ENCODE measurements at regions not wholly inside any gene's neighbourhood (a gene's known extent, or its start where the extent isn't known, plus 50 kb on each side); places are given as distances from the start of the nearest gene placed in this dataset.

GRCh38 chr20:52828199-52828598, 144.0 kb upstream of the TSHZ2 start:
- Mint-ChIP-seq H3K9me3 (peaks cover 2% of the 10 kb centered on the region), H3K27me3 (ENCODE audit: insufficient read depth, low read depth) (peaks cover 5% of the 10 kb centered on the region)
- TF ChIP-seq EZH2 (IDR thresholded peaks at IDR 0.05) (no peak), CTCF (IDR thresholded peaks at IDR 0.05) (no peak), EZH2phosphoT487 (IDR thresholded peaks at IDR 0.05) (no peak)

GRCh38 chr20:52826722-52827121, 145.4 kb upstream of the TSHZ2 start:
- Histone ChIP-seq H3K9ac (no peak overlapping the region), H3K4me2 (no peak overlapping the region), H3K4me1 (no peaks in the 10 kb centered on the region), H3K79me2 (ENCODE audit: low read depth) (no peaks in the 10 kb centered on the region), H3K27me3 (no peaks in the 10 kb centered on the region), H2AFZ (replicated peaks) (no peak overlapping the region), H4K20me1 (ENCODE audit: low read depth) (no peaks in the 10 kb centered on the region), H3F3A (ENCODE audit: low read depth) (no peaks in the 10 kb centered on the region), H3K36me3 (no peaks in the 10 kb centered on the region), H3K4me3 (no peak overlapping the region), H3K9me3 (ENCODE audit: low read depth) (no peaks in the 10 kb centered on the region), H3K27ac (no peak overlapping the region)
- Mint-ChIP-seq H3K27me3 (ENCODE audit: insufficient read depth, low read depth) (peaks cover 5% of the 10 kb centered on the region), H3K36me3 (no peaks in the 10 kb centered on the region), H3K27ac (no peak overlapping the region), H3K9me3 (peaks cover 2% of the 10 kb centered on the region), H3K4me3 (no peak overlapping the region), H3K4me1 (peaks cover 5% of the 10 kb centered on the region)
- no peak for DNase-seq (ENCODE audit: low spot score)
- TF ChIP-seq CTCF (IDR thresholded peaks at IDR 0.05) (no peak), EZH2 (IDR thresholded peaks at IDR 0.05) (no peak), EZH2phosphoT487 (IDR thresholded peaks at IDR 0.05) (no peak)

More at GRCh38 chr20:52828199-52828598, 144.0 kb upstream of the TSHZ2 start:
- H3F3A ChIP-seq (ENCODE audit: low read depth): no peaks in the 10 kb centered on the region
- no peaks in the 10 kb centered on the region for H3K9me3 ChIP-seq (ENCODE audit: low read depth)
- Mint-ChIP-seq H3K4me3 (no peak overlapping the region), H3K27ac (no peak overlapping the region), H3K36me3 (no peaks in the 10 kb centered on the region), H3K4me1 (peaks cover 12% of the 10 kb centered on the region)
- no peak for DNase-seq (ENCODE audit: low spot score)
- no peaks in the 10 kb centered on the region for H3K4me1 ChIP-seq
- H3K4me3 ChIP-seq: no peak overlapping the region
- no peaks in the 10 kb centered on the region for H4K20me1 ChIP-seq (ENCODE audit: low read depth)
- H3K9ac ChIP-seq: no peak overlapping the region
- H2AFZ ChIP-seq (replicated peaks): no peak overlapping the region
- no peaks in the 10 kb centered on the region for H3K36me3 ChIP-seq
- no peak overlapping the region for H3K4me2 ChIP-seq
- H3K79me2 ChIP-seq (ENCODE audit: low read depth): no peaks in the 10 kb centered on the region
- no peaks in the 10 kb centered on the region for H3K27me3 ChIP-seq
- H3K27ac ChIP-seq: no peak overlapping the region

DNA sequence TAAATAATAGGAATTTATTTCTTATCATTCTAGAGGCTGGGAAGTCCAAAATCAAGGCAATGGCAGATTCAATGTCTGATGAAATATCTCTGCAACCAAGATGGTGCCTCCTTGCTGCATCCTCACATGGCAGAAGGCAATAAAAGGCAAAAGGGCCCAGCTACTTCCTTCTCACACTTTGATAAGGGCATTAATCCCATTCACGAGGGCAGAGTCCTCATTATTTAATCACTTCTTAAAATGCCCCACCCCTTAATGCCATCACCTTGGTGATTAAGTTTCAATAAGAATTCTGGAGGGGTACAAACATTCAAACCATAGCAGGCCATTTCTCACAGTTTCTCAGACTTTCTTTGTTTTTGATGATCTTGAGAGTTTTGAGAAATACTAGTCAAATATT, 145.8 kb upstream of the TSHZ2 start:
- peaks cover 5% of the 10 kb centered on the region for H3K27me3 Mint-ChIP-seq (ENCODE audit: insufficient read depth, low read depth)
- H3K36me3 Mint-ChIP-seq: no peaks in the 10 kb centered on the region
- H3K27ac Mint-ChIP-seq: no peak overlapping the region
- H2AFZ ChIP-seq (replicated peaks): no peak overlapping the region
- no peaks in the 10 kb centered on the region for H3K9me3 ChIP-seq (ENCODE audit: low read depth)
- no peak overlapping the region for H3K4me2 ChIP-seq
- H3K4me1 Mint-ChIP-seq: peaks cover 5% of the 10 kb centered on the region
- no peak overlapping the region for H3K4me3 ChIP-seq
- H3K27ac ChIP-seq: no peak overlapping the region
- no peaks in the 10 kb centered on the region for H3K27me3 ChIP-seq
- H3K4me1 ChIP-seq: no peaks in the 10 kb centered on the region
- no peaks in the 10 kb centered on the region for H3K79me2 ChIP-seq (ENCODE audit: low read depth)
- peaks cover 2% of the 10 kb centered on the region for H3K9me3 Mint-ChIP-seq
- H3K36me3 ChIP-seq: no peaks in the 10 kb centered on the region
- H3F3A ChIP-seq (ENCODE audit: low read depth): no peaks in the 10 kb centered on the region
- TF ChIP-seq EZH2 (IDR thresholded peaks at IDR 0.05) (no peak), EZH2phosphoT487 (IDR thresholded peaks at IDR 0.05) (no peak), CTCF (IDR thresholded peaks at IDR 0.05) (no peak)
- no peak for DNase-seq (ENCODE audit: low spot score)
- H4K20me1 ChIP-seq (ENCODE audit: low read depth): no peaks in the 10 kb centered on the region
- H3K4me3 Mint-ChIP-seq: no peak overlapping the region
- H3K9ac ChIP-seq: no peak overlapping the region
